Hematopoietic multipotent progenitor cell (in vitro differentiated cells): ENCODE measurements at regions not wholly inside any gene's neighbourhood (a gene's known extent, or its start where the extent isn't known, plus 50 kb on each side); places are given as distances from the start of the nearest gene placed in this dataset.
"Not testable (repeated sequence)": the region's sequence is repeated elsewhere in the genome, so short reads cannot be mapped to it uniquely, and the experiment has no call there.

ENCODE experiments used
- DNase-seq, 3 donors: peaks; one replicate each; pipeline ENCODE4 v3.0.0-alpha.2; 2011 to 2015; ENCODE audit warnings: low read depth in 2 of 3, low spot score in 2 of 3

DNA sequence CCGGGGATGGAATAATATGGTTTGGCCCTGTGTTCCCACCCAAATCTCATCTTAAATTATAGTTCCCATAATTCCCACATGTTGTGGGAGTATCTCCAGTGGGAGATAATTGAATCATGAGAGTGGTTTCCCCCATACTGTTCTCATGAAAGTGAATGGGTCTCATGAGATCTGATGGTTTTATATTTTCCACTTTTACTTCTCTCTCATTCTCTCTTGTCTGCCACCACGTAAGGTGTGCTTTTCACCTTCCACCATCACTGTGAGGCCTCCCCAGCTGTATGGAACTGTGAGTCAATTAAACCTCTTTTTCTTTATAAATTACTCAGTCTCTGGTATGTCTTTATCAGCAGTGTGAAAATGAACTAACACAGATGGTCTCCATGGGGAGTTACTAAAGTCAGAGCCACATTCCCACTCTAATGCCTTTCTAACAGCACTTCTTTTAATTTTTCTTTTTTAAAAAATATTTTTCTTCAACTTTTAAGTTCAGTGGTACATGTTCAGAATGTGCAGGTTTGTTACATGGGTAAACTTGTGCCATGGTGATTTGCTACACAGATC, 306.6 kb downstream of the DTHD1 start:
- DNase-seq, result no peak

DNA sequence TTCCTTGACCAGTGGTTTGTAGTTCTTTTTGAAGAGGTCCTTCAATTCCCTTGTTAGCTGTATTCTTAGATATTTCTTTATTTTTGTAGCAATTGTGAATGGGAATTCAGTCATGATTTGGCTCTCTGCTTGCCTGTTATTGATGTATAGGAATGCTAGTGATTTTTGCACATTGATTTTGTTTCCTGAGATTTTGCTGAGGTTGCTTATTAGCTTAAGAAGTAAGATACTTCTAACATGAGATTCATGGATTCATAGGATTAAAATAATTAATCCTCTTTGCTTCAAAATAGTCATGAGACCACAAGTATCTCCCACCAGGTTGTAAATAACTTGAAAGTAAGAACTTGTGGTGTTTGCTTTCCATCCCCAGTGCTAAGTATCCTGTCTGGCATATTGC, 308.9 kb downstream of the DTHD1 start:
- DNase-seq, result no peak

DNA sequence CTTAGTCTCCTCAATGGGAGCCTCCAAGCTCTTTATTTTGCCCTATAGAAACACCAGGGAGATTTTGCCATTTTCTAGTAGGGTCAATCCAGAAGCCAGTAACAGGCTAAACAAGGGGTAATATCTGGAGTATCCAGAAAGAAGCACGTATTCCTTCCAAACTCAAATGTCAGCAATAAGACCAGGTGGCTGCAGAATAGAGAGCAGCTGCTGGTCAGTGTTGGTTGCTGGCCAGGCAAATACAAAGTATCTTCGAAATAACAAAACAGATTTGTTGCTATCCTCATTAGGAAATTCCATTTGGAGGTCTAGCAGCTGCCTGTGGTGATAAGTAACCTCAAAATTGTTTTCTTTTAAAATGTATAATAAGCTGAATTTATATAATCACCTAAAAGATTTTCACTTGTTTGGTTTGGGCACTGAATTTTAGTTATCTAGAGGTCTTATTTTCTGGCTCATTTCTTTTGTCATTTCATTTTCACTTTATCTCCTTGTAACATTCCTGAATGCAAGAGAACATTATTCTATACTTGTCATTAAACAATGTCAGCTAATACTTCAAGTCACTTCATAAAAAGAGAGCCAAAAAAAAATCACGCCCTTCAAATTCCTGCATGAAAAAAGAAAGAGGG, 320.6 kb downstream of the DTHD1 start:
- DNase-seq, result no peak

DNA sequence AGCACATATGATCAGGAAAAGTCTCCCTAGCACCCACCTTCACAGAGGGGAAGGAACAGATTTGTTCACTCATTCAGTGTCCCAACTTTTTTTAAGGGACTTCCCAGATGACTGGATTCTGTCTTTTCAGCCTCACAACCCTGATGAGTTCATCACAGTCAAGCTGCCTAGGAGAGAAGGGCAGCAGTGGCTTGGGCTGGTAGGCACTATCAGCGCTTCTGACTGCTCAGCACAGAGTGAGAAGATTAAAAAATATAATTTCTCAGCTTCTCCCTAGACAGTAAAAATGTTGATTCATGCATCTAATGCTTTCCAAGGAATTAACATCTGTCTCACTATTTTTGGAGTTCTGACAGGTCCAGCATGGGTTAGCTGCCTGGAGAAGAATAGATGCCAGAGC, 328.2 kb downstream of the DTHD1 start:
- DNase-seq, result no peak

DNA sequence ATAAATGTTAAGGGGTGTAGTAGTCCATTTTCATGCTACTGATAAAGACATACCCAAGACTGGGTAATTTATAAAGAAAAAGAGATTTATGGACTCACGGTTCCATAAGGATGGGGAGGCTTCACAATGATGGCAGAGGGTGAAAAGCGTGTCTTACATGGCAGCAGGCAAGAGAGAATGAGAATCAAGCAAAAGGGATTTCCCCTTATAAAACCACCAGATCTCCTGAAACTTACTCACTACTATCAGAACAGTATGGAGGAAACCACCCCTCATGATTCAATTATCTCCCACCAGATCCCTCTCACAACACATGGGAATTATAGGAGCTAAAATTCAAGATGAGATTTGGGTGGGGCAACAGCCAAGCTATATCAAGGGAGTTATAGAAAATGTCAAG, 329.2 kb downstream of the DTHD1 start:
- no peak for DNase-seq

DNA sequence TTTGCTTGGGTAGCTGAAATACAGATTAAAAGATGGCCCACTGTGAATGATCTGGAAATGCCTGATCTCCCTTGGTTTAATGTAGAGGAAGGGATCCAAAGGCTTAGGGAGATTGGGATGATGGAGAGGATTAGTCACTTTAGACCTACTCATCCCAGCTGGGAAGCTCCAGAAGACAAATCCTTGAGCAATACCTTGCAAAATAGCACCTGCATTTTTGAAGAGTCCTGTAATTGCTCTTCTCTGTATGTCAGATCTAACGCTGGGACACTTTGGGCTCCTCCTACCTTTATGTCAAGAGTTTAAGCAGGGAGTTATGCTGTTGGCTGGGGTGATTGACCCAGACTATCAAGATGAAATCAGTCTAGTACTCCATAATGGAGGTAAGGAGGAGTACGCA, 331.7 kb downstream of the DTHD1 start:
- not testable (repeated sequence) for DNase-seq

DNA sequence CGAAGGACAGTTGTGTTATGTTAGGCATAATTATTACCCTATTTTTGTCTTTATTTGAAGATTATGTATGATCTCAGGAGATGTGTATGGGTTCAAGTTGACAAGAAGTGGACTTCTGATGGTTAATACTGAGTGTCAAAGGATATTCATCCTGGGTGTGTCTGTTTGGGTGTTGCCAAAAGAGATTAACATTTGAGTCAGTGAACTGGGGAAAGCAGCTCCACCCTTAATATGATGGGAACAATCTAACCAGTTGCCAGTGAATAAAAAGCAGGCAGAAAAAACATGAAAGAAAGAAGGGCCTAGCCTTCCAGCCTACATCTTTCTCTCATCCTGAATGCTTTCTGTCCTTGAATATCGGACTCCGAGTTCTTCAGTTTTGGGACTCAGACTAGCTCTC, 332.6 kb downstream of the DTHD1 start:
- no peak for DNase-seq

DNA sequence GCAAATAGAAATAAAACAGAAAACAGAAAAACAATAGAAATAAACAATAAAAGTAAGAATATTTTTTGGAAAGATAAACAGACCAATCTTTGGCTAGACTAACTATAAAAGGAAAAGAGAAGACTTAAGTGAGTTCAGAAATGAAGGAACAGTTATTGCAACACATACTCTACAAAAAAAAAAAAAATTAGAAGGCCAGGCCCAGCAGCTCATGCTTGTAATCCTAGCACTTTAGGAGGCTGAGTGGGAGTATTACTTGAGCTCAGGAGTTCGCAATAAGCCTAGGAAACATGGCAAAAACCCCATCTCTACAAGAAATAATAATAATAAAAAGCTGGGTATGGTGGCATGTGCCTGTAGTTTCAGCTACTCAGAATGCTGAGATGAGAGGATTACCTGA, 336.7 kb downstream of the DTHD1 start:
- no peak for DNase-seq

DNA sequence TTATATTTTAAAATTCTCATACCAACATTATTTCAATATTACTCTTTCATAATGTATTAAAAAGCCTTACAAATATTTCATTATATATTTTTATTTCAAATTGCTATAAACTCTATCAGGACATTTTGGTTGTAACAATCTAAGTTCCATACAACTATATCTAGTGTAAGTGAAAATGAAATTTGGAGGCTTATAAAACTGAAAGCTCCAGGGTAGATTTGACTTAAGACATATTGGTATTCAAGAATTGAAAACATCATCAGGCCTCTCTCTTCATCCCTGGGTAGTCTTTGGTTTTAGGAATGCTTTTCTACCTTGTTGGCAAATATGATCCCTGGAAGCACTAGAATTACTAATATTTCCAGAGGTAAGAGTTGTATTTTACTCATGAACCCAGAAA, 342.6 kb downstream of the DTHD1 start:
- DNase-seq, result no peak

DNA sequence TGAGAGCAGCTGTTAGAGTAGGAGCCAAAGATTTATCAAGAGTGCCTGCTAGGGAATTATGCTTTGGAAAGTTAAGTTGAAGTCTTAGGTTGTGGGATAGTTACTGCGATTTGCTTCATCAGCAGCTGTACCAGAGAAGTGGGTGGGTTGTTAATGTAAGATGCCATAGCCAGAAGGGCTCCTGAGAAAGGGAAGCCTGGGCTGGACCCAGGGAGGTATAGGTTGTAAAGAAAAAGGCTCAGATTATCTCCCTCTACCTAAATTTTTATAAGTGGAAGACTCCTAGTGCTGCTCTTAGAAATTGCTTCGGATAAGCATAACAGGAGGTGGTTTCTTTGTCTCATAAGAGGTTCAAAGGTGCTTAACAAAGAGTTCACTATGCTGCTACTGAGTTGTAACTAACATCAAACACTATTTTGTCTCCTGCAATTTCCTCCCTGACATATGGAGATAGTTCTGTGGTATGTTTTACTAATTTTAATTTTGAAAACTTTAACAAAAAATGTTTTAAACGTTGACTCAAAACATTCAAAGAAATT, 356.9 kb downstream of the DTHD1 start:
- DNase-seq, result no peak

DNA sequence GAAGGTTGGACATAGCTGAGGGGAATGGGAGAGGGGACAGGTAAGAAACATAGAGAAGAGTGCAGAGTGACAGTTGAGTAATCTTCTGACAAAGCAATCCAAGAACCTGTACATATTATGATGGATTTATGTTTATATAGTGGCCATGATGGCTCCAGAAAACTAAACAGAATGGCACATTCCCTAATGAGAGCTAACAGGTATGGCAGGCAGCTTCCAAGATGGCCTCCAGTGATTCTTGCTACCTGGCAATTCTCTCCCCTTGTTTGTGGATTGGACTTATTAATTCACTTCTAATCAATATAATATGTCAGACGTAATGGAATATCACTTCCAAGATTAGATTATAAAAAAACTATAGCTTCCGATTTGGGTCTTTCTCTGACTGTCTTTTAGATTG, 359.5 kb downstream of the DTHD1 start:
- DNase-seq, result no peak

DNA sequence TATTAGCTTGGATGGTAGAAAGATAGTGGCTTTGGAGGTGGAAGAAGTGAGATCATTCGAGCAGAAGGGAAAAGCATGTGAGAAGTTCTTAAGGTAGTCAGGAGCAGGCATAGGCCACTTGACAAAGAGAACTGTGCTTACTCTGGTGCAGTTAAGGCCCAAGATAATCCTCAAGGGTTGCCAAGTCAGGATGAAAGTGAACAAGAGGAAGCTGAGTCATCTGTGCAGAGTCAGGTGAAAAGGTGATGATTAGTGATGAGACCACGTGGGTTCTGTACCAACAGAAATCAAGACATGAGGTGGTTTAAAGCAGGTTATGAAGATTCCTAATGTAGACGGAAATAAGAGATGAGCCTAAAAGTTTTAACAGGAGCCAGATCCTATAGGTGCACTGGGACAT, 369.8 kb downstream of the DTHD1 start:
- DNase-seq, result no peak

DNA sequence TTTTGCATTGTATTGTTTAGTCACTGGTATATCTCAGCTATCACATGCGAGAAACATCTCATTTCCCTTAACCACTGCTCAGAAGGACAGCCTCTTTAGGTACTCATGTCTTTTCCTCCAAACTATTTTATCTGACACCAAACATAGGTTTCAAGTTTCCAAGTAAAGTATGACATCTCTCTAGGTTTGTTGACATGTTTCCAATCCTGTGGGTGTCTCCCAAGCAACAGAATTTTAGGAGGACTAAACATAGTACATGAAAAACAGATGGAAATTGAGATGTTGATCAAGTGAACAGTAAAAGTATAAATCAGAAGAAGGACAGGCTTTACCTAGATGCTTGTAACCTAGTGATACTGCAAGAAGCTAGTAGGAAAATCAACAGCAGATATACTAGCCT, 371.4 kb downstream of the DTHD1 start:
- DNase-seq, result no peak

DNA sequence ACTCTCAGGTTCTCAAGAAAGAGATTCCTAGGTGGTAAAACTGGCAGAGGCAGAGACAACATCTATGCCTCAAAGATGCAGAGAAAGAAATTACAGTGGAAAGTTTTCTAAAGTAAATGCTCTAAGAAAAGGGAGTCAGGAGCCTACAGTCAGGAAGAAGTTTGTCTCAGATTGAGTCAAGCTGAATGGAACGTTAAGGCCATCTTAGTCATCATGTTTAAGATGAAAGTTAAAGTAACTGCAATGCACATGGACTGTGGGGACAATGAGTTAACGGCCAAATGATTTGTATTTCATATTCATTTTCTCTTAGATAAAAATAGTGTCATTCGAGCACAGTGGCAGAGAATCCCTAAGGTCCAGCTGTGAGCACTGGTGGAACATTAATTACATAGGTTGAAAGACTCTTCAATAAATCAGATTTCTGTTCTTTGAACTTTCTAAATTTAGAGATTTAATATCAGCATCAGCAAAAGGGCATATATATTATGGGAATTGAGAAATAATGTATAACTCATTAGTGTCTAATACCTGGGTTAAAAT, 384.6 kb downstream of the DTHD1 start:
- DNase-seq, result no peak

DNA sequence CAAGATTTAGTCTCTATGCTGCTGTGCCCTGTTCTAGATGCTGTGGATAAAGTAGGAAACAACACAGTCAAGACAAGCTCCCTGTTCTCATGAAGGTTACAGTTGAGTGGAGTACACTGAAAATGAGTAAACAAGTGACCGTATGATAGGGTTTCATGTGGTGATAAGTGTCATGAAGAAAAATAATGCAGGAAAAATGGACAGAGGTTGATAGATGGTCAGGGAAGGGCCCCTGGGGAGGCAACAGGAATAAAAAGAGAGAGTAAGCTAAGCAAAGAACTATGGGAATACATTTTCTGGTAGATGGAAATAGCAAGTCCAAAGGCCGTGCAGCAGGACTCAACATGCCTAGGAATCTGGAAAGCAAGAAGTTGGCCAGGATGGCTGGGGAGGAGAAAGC, 394.0 kb downstream of the DTHD1 start:
- no peak for DNase-seq

DNA sequence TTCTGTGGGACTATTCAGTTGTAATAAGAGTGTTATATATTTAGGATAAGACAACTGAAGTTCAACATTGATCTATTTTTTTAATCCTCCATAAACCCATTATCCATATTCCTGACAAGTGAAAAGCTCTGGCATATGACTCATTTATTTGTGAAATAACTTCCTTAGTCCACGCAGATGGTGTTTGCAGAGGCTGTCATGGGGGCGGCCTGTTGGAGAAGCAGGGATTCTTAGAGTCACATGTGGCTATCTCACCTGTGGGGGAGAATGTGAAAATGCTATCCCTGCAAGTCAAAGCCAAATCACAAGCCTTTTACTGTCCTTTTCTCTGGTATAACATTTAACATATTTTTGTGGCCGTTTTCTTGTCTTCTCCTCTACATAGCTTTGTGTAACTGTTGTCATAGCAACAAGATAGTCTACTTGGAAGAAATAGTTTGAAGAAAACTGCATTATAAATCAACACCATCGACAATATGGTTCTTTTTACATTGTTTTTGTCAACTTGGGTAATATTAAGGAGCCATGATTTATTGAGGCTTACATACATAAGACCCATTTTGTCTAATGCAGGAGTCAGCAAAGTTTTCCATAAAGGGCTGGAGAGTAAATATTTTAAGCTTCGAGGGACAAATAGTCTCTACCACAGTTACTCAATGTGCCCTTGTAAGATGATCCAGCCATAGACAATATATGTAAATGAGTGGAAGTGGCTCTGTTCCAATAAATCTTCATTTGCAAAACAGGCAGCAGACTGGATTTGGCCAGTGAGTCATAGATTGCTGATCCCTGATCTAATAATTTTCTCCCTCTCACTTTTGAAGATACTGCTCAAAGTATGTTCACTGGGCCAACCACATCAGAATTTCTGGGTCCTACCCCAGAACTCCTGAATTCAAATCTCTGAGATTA, 395.0 kb downstream of the DTHD1 start:
- no peak for DNase-seq

DNA sequence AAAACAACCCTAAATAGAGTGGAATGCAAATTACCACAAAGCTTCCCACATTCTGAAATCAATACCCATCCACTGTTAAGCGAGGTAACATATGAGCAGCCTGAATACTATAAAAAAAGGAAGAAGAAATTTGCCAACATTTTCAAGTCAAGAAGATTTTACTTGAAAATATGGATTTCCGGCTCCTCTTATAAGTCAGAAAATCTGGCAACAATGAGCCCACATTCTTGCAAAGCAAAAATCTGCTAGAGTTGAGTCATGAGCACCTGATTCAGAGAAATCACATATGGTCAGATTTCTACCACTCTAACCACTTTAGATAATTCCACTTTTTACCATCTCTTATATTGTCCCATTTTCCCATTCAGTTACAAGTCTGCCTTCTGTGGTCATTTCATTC, 395.7 kb downstream of the DTHD1 start:
- no peak for DNase-seq

DNA sequence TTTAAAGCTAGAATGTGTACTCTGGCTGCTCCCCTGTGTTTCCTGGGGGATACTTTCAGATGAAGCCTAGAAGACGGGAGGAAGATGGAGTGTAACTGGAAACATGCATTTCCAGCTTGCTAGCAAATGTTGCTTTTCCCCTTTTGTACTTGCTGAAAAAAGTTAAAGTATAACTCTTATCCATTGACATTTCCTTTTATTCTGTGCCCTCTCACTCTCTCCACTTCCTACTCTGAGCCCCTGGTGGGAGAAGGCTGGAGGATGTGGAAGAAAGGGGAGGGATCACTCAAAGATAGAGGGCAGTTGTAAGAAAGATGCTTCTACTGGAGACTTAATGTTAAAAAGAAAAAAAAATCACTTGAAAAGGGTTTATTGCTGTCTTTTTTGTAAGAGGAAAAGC, 396.5 kb downstream of the DTHD1 start:
- no peak for DNase-seq

DNA sequence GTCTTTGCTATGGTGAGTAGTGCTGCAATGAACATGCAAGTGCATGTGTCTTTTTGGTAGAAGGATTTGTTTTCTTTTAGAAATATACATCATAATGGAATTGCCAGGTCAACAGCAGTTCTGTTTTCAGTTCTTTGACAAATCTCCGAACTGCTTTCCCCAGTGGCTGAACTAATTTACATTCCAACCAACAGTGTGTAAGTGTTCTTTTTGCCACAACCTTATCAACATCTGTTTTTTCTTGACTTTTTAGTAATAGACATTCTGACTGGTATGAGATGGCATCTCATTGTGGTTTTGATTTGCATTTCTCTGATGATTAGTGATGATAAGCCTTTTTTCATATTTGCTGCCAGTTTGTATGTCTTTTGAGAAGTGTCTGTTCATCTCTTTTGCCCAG, 406.3 kb downstream of the DTHD1 start:
- DNase-seq, result no peak

DNA sequence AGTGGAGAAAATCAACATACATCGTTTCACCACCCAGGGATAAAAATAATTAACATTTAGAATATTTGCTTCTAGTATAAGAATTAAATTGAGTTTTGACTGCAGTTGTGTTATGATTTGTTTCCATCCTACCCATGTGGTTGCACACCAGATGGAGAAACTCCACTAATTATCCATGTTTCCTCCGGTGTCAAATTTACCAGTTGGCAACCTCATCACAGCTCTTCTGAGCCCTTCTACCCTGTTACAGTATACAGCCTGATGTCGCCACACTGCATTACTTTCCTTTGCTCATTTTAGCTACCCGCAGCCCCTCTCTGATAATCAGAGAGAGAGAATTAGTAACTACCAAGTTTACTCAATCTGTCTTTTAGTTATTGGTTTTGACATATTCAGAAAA, 411.2 kb downstream of the DTHD1 start:
- no peak for DNase-seq

DNA sequence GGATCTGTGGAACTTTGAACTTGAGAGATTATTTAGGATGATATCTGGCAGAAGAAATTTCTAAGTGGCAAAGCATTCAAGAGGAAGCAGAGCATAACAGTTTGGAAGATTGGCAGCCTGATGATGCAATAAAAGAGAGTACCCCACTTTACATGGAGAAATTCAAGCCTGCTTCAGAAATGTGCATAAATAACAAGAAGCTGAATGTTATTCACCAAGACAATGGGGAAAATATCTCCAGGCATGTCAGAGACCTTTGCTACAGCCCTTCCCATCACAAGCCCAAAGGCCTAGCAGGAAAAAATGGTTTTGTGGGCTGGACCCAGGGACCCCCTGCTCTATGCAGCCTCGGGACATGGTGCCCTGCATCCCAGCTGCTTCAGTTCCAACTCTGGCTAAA, 420.8 kb downstream of the DTHD1 start:
- DNase-seq, result no peak

DNA sequence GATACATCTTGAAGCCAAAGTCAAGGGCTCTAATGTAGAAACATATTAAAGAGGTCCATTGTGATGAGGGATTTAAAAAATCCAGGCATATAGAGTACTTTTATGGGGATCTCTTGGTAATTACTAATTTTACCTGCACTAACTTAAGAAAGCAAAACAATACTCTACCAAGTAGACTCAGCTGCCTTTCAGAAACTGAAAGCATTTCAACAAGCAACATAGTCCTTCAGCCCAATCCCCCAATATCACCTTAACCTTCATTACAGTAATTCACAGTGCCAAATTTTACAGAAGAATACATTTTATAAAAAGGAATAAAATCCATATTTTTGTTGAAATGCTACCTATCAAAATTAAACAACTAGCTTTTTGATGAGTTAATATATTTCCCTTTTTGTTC, 422.9 kb downstream of the DTHD1 start:
- no peak for DNase-seq
